ENCODE measurements at regions not wholly inside any gene's neighbourhood (a gene's known extent, or its start where the extent isn't known, plus 50 kb on each side); places are given as distances from the start of the nearest gene placed in this dataset.

DNA sequence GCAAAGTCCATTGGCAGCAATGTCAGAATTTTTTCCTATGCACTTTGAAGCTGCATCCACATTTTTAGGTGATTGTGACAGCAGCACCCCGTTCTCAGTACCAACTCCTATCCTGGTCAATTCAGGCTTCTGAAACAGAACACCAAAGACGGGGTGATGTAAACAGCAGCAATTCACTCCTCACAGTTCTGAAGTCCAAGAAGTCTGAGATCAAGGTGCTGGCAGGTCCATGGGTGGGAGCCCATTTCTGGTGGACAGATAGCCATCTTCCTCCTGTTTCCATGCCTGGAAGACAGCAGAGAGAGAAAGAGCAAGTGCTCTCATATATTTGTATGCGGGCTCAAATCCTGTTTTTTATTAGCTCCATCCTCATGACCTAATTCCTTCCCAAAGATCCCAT, 471.2 kb downstream of the BRD1 start:
- no peaks in the 10 kb centered on the region for H3K9me3 ChIP-seq (ENCODE audit: control insufficient read depth, insufficient read depth, low read depth, low read length)
- CTCF ChIA-PET, result interaction anchor here (0.9 to 1.1 kb wide), 2 partner anchors 51 to 276 kb away, joined by 3 read pairs; no protein-coding TSS in a partner anchor

DNA sequence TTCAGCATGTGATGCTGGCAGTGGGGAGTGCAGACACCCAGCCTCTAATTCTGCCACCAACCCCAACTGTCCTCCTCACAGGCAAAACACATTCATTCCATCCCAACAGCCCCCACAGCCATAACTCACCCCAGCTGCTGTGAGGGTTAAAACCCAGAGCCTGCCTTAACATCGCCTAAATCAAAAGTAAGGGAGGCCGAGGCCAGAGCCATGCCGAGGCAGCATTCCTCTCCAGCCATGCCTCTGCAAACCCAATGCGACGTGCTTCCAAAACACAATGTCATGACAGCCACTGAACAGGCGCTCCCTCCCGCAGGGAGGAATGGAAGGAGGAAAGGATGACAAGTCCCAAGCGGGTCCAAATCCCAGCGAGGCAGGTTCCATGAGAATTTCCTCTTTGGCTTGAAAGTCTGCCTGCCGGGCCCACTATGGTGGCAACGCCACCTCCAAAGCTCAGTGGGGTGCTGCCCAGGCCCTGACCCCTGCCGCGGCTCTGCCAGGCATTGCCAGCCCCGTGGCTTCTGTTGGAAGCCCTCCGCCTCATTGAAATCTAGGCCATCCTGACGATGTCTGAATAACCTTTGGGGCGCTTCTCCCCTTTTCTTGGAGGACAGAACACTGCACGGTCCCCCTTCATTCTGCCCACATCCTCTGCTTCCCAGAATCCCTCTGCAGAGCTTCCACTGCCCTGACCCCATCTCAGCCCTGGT, 472.3 kb downstream of the BRD1 start:
- no peak for TF ChIP-seq ZBTB1 (tag by site-specific recombination; IDR thresholded peaks at IDR 0.05)
- TF ChIP-seq, protein P1, sequence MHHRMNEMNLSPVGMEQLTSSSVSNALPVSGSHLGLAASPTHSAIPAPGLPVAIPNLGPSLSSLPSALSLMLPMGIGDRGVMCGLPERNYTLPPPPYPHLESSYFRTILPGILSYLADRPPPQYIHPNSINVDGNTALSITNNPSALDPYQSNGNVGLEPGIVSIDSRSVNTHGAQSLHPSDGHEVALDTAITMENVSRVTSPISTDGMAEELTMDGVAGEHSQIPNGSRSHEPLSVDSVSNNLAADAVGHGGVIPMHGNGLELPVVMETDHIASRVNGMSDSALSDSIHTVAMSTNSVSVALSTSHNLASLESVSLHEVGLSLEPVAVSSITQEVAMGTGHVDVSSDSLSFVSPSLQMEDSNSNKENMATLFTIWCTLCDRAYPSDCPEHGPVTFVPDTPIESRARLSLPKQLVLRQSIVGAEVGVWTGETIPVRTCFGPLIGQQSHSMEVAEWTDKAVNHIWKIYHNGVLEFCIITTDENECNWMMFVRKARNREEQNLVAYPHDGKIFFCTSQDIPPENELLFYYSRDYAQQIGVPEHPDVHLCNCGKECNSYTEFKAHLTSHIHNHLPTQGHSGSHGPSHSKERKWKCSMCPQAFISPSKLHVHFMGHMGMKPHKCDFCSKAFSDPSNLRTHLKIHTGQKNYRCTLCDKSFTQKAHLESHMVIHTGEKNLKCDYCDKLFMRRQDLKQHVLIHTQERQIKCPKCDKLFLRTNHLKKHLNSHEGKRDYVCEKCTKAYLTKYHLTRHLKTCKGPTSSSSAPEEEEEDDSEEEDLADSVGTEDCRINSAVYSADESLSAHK (tag by site-specific recombination; IDR thresholded peaks at IDR 0.05), result no peak
- H3K27ac ChIP-seq (ENCODE audit: extremely low read depth, low read depth, low read length), result no peak overlapping the region
- H3K4me1 ChIP-seq (ENCODE audit: control insufficient read depth, insufficient read depth, low read length), result no peaks in the 10 kb centered on the region
- no peak overlapping the region for H3K4me3 ChIP-seq (ENCODE audit: low read depth, low read length)
- ChIA-PET POLR2A (no interaction called here), CTCF (interaction anchor here (0.7 to 0.9 kb wide), 2 partner anchors 101 to 277 kb away, joined by 3 read pairs; no protein-coding TSS in a partner anchor)
- H3K36me3 ChIP-seq (ENCODE audit: control insufficient read depth in 2 of 2, insufficient read depth in 1 of 2, low read length in 2 of 2), result no peaks in the 10 kb centered on the region
- no peaks in the 10 kb centered on the region for H3K9me3 ChIP-seq (ENCODE audit: control insufficient read depth, insufficient read depth, low read depth, low read length)

More for the DNA sequence above, 471.2 kb downstream of the BRD1 start:
- Histone ChIP-seq H3K36me3 (ENCODE audit: control insufficient read depth in 2 of 2, insufficient read depth in 1 of 2, low read length in 2 of 2) (no peaks in the 10 kb centered on the region), H3K4me3 (ENCODE audit: low read depth, low read length) (no peak overlapping the region), H3K27ac (ENCODE audit: extremely low read depth, low read depth, low read length) (no peak overlapping the region), H3K4me1 (ENCODE audit: control insufficient read depth, insufficient read depth, low read length) (no peaks in the 10 kb centered on the region)
- POLR2A ChIA-PET, result no interaction called here
- TF ChIP-seq, protein P2, sequence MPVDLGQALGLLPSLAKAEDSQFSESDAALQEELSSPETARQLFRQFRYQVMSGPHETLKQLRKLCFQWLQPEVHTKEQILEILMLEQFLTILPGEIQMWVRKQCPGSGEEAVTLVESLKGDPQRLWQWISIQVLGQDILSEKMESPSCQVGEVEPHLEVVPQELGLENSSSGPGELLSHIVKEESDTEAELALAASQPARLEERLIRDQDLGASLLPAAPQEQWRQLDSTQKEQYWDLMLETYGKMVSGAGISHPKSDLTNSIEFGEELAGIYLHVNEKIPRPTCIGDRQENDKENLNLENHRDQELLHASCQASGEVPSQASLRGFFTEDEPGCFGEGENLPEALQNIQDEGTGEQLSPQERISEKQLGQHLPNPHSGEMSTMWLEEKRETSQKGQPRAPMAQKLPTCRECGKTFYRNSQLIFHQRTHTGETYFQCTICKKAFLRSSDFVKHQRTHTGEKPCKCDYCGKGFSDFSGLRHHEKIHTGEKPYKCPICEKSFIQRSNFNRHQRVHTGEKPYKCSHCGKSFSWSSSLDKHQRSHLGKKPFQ (tag by site-specific recombination; IDR thresholded peaks at IDR 0.05), result no peak
- TF ChIP-seq ZNF549 (tag by site-specific recombination; IDR thresholded peaks at IDR 0.05) (no peak), ZFP3 (tag by site-specific recombination; IDR thresholded peaks at IDR 0.05; ENCODE audit: low read depth) (no peak), SCRT2 (tag by site-specific recombination; IDR thresholded peaks at IDR 0.05) (no peak), ZNF426 (tag by site-specific recombination; IDR thresholded peaks at IDR 0.05) (no peak), ZFP37 (tag by site-specific recombination; IDR thresholded peaks at IDR 0.05) (no peak)

DNA sequence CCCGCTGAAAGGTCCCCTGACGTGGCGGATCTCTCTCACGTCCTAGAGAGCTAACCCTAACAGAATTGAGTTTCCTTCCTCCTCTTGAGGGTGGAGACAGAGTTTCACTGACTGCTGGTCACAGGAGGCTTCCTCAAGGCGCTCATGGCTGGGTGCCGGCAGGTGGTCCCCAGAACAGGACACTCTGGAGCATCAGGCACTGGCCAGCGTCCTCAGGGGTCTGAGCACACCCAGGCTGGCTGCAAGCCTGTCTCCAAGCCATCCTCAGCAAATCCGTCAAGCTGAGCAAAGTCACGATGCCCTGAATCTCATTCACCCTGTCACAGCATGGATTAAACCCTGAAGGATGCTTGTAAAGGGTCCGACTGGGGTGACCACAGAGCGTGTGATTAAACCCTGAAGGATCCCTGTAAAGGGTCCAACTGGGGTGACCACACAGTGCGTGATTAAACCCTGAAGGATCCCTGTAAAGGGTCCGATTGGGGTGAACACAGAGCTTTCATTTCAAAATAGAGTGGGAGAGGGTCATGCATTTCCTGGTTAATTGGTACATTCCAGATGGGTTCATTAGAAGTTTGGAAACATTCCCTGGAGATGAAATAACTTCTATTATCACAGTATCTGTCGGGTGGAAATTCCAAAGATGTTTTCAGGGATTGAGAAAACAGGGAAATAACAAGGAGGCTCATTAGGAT, 473.0 kb downstream of the BRD1 start:
- CTCF ChIA-PET, result no interaction called here
- Histone ChIP-seq H3K27ac (ENCODE audit: extremely low read depth, low read depth, low read length) (no peak overlapping the region), H3K4me1 (ENCODE audit: control insufficient read depth, insufficient read depth, low read length) (no peaks in the 10 kb centered on the region), H3K4me3 (ENCODE audit: low read depth, low read length) (no peak overlapping the region), H3K36me3 (ENCODE audit: control insufficient read depth in 2 of 2, insufficient read depth in 1 of 2, low read length in 2 of 2) (no peaks in the 10 kb centered on the region), H3K9me3 (ENCODE audit: control insufficient read depth, insufficient read depth, low read depth, low read length) (no peaks in the 10 kb centered on the region)
- POLR2A ChIA-PET, result no interaction called here
- TF ChIP-seq ZNF292 (tag by site-specific recombination; IDR thresholded peaks at IDR 0.05; ENCODE audit: borderline replicate concordance, low read depth) (no peak), ZNF394 (tag by site-specific recombination; IDR thresholded peaks at IDR 0.05; ENCODE audit: borderline replicate concordance) (no peak)
- TF ChIP-seq, protein P3, sequence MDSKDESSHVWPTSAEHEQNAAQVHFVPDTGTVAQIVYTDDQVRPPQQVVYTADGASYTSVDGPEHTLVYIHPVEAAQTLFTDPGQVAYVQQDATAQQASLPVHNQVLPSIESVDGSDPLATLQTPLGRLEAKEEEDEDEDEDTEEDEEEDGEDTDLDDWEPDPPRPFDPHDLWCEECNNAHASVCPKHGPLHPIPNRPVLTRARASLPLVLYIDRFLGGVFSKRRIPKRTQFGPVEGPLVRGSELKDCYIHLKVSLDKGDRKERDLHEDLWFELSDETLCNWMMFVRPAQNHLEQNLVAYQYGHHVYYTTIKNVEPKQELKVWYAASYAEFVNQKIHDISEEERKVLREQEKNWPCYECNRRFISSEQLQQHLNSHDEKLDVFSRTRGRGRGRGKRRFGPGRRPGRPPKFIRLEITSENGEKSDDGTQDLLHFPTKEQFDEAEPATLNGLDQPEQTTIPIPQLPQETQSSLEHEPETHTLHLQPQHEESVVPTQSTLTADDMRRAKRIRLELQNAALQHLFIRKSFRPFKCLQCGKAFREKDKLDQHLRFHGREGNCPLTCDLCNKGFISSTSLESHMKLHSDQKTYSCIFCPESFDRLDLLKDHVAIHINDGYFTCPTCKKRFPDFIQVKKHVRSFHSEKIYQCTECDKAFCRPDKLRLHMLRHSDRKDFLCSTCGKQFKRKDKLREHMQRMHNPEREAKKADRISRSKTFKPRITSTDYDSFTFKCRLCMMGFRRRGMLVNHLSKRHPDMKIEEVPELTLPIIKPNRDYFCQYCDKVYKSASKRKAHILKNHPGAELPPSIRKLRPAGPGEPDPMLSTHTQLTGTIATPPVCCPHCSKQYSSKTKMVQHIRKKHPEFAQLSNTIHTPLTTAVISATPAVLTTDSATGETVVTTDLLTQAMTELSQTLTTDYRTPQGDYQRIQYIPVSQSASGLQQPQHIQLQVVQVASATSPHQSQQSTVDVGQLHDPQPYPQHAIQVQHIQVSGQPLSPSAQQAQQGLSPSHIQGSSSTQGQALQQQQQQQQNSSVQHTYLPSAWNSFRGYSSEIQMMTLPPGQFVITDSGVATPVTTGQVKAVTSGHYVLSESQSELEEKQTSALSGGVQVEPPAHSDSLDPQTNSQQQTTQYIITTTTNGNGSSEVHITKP (tag by site-specific recombination; IDR thresholded peaks at IDR 0.05), result peak; percentile 34; the same call in 1 of the 2 replicates
